HG02840 (cell line): ENCODE measurements at regions not wholly inside any gene's neighbourhood (a gene's known extent, or its start where the extent isn't known, plus 50 kb on each side); places are given as distances from the start of the nearest gene placed in this dataset.
"Not testable (repeated sequence)": the region's sequence is repeated elsewhere in the genome, so short reads cannot be mapped to it uniquely, and the experiment has no call there.

Source experiments
- ATAC-seq: cut with Tn5 transposase; IDR thresholded peaks from one replicate; pipeline ENCODE4 v1.9.1; 2021; ENCODE audit warnings: mild to moderate bottlenecking, moderate library complexity, moderate number of reproducible peaks; ENCODE audit not compliant: unreplicated experiment, low FRiP score

GRCh38 chr12:89781156-89781555 lies 72.5 kb upstream of the ATP2B1 start:
- ATAC-seq, result no peak

GRCh38 chr12:89779090-89779489 lies 70.5 kb upstream of the ATP2B1 start:
- ATAC-seq, result no peak

GRCh38 chr12:89777733-89778379 lies 69.2 kb upstream of the ATP2B1 start:
- ATAC-seq, result no peak

- ATAC-seq, result no peak
Observed at GRCh38 chr12:89775986-89776365, 67.3 kb upstream of the ATP2B1 start.

GRCh38 chr12:89775063-89775985 lies 66.7 kb upstream of the ATP2B1 start:
- ATAC-seq, result no peak

- no peak for ATAC-seq
Observed at GRCh38 chr12:89774645-89775044, 66.0 kb upstream of the ATP2B1 start.

GRCh38 chr12:89770391-89770790 lies 61.8 kb upstream of the ATP2B1 start:
- ATAC-seq, result no peak

GRCh38 chr12:89769483-89769818 lies 60.8 kb upstream of the ATP2B1 start:
- ATAC-seq, result no peak

- ATAC-seq, result no peak
Observed at GRCh38 chr12:89768586-89769482, 60.2 kb upstream of the ATP2B1 start.

GRCh38 chr12:89765959-89766824 lies 57.6 kb upstream of the ATP2B1 start:
- ATAC-seq, result peak; percentile 68

GRCh38 chr12:89764164-89764563 lies 55.5 kb upstream of the ATP2B1 start:
- ATAC-seq, result not testable (repeated sequence)

- no peak for ATAC-seq
Observed at GRCh38 chr12:89762498-89763170, 54.0 kb upstream of the ATP2B1 start.

- no peak for ATAC-seq
Observed at GRCh38 chr12:89760783-89761182, 52.1 kb upstream of the ATP2B1 start.
